ENCODE measurements at regions not wholly inside any gene's neighbourhood (a gene's known extent, or its start where the extent isn't known, plus 50 kb on each side); places are given as distances from the start of the nearest gene placed in this dataset.

DNA sequence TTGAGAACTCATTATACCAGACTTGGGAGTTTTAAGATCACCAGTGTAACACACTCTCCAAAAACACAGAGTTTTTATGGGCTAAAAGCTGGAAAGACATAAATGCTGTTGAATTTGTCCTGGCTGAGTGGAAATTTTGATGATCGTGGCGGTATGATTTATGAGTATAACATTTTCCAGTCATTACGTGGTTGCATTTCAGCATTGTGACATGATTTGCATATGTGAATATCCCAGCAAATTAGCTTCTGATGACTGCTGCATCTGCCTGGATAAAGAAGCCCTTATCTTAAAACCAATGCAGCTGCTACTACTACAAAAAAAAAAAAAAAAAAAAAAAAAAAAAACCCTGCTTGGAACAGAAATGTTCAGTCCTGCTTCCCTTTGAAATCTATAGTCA, 850.9 kb downstream of the TFAP2A start:
- DNase-seq = no peak

DNA sequence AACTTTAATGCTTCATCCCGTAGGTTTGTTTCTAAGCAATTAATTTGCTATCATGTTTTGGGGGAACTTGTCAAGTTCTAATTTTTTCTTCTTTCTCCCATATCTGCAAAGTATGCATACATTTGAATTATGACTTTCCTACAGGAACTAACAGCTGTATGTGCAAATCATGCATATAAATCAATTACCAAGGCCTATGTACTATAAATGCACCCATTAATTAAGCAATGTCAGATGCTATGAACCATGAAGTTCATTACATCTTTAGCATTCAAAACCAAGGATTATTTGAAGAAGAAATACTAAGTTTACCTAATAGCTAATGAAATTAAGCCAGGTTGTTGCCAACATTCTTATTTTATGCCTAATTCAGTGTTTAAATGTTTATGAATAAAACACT, 851.3 kb downstream of the TFAP2A start:
- no peak for DNase-seq

DNA sequence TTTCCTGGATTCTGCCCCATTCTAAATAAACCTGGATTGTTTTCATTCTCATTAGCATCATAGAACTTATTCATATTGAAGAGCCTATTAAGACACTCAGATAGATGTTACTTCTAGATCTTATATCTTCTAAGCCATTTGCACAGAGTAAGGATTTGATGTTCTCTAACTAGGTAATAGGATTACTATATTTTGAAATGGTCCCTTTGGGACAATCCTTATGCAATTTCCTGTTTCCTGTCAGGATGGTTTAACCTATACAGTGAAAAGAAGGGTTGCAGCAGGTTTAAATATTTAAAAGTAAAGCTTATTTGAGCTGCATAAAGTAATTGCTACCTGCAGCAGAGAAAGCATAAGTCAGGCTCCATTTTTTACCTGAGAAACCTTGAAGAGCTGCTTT, 860.1 kb downstream of the TFAP2A start:
- no peak for DNase-seq

DNA sequence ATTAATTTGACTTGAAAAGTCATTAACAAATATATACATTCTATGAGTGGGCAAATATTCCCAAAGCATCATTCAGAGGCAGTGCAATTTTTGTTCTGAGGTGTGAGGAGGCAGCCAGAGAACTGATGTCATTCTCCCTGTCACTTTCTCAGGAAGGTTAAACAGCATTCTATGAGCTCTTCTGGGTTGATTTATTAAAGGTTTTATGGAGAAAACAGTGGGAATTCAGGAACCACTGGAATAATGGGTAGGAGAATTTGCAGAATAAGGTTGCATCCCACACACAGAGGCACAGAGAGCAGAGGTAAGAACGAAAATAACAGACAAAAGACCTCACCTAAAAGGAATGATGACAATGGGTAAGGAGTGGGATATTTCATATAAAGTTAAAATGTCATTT, 860.6 kb downstream of the TFAP2A start:
- no peak for DNase-seq

DNA sequence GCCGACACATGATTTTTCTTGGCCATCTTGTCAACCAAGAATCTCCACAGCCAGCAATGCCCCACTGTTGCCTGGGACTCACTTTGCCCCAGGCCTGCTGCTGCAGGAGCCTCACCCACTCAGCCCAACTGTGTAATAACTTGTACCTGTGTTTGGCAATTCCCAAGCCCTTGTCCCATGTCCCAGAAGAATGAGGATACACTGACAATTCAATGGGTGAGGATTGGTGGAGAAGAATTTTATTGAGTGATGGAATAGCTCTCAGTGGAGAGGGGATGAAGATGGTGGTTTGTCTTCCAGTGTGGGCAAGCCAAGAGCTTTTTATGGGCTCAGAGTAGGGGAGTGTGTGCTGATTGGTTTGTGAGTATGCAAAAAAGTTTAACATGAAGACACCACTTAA, 861.9 kb downstream of the TFAP2A start:
- no peak for DNase-seq

DNA sequence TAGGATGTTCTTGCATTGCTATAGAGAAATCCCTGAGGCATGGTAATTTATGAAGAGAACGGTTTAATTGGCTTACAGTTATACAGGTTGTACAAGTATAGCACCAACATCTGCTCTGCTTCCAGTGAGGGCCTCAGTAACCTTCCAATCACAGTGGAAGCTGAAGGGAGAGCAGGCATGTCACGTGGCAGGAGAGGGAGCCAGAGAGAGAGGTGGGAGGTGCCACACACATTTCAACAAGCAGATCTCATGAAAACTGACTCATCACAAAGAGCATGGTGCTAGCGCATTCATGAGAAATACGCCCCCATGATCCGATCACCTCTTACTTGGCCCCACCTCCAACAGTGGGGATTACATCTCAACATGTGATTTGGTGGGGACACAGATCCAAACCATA, 871.2 kb downstream of the TFAP2A start:
- DNase-seq = no peak

DNA sequence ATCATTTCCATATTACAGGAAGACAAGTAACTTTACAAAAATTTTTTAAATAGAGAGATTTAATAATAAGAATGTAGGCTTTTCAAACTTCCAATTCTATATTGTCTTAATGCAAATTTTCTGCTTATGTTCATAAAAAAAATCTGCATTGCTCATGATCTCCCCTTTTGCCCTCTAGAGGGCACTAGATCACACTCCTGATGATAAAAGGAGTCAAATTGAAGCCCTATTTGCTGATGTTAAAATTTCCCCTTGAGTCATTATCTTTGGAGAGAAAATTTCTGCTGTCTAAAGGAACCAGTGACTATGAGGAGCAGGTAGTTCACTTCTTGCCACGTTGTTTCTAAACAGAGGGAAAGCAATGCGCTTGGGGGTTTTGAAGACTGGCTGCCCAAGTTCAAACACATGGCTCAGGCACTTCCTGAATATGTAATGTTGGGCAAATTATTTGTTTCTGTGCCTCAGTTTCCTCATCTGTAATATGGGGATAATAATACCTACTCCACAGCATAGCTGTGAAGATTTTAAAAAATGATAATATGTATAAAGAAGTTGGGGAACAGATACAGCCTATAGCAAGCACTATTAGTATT, 874.2 kb downstream of the TFAP2A start:
- no peak for DNase-seq

DNA sequence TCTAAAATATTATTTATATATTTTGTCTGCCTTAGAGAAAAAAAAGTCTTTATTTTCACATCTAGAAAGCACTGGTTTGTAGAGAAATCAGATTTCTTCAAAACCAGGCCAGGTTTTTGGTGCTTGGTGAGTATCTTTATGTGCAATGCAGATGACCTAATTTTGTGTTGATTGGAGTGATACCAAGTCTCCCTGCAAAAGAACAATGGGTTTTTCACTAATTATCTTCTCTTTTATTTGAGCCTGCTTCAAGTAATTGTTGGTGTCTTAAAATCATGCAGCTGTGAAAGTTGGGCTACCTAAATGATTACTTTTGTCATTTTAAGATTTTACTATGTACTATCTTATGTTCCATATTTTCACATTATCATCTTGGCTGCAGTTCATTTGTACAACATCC, 874.7 kb downstream of the TFAP2A start:
- no peak for DNase-seq

DNA sequence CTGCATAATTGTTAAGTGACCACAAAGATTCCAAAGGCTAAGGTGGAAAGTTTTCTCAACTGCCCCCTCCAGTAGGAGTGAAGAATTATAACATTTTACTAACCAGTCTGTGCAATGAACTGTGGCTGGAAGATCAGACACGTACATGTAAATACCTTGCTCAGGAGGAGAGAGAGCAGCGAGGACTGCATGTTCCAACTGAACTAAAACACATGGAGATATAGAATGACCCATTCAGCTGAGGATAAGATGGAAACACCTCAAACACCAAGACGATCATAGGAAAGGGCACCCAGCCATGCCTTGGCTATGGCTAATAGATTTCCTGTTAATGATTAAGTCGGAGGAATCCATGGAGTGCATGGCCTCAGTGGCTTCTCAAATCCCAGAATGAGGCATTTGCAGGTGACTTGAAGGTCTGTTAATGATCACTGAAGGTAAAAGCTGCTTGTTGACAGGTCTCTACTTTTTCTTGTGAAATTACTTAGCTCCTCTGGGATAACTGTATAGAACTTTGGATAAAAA, 875.6 kb downstream of the TFAP2A start:
- DNase-seq = no peak

DNA sequence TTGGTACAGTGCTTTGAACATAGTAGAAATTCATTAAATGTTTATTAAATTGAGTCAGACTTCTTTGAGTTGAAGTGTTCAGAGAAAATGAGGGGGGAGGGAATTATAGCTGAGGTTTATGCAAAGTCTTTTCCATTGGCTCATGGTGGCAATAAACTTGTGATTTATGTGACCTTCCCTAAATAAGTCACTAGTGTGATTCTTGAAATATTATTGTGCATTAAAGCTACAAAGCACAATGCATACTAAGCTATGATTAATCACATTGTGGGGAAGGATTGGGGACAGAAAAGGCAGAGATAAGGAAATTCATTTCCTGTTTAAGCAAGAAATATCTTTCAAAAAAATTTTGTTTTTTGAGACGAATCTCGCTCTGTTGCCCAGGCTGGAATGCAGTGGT, 877.5 kb downstream of the TFAP2A start:
- no peak for DNase-seq

DNA sequence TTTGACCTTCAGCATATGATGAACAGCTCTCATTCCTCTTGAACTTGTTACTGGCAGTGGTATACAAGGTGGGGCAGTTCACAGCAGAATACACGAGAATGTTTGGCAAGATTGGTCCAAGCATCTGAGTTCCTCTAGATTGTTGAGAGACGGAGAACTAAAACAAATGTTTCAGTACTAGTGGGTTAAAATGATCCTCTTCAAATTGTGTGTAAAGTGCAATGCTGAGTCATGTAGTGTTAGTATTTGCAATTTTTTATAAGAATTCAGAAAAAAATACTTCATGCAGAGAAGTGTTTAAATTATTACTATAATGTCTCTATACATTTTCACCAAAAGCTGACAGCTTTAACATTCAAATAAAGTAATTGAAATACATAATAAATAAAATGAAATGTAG, 879.8 kb downstream of the TFAP2A start:
- no peak for DNase-seq

DNA sequence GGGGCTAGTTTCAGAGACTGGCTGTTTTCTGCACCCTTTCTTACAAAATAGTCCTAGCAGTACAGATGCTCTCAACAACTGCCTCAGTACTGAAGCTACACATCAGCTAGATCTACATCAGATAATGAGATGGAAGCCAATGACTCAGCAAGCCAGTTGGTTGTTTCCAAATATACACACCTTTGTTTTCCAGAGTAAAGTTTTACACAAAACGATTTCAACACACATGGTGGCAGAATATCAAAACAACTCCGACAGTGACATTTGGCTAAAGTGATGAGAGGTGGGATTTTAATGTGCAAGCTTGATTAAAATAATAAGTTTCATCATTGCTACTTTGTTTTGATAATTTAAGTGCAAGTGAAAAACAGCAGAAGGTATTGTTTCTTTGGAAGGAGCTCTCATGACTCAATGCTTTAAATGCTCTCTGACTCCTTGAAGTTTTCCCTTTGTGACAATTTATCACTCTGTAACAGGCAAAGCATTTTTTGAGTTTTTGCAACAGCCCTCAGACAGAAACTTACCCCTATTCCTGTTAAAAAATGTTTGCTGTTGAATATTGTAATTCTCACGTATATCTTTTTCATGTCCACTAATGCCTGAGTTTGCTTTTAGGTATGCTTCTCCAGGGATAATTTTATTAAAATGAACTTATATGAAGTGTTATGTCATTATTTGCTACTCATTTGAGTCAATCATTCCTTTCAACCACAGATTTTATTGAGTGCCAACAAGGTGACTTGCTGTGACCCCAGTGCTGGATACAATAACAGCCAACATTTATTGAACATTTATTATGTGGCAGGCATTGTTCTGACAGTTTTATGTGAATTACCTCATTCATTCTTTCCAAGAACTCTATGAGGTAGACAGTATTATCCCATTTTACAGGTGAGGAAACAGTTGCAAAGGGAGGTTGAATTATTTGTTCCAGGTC, 882.0 kb downstream of the TFAP2A start:
- DNase-seq = no peak

DNA sequence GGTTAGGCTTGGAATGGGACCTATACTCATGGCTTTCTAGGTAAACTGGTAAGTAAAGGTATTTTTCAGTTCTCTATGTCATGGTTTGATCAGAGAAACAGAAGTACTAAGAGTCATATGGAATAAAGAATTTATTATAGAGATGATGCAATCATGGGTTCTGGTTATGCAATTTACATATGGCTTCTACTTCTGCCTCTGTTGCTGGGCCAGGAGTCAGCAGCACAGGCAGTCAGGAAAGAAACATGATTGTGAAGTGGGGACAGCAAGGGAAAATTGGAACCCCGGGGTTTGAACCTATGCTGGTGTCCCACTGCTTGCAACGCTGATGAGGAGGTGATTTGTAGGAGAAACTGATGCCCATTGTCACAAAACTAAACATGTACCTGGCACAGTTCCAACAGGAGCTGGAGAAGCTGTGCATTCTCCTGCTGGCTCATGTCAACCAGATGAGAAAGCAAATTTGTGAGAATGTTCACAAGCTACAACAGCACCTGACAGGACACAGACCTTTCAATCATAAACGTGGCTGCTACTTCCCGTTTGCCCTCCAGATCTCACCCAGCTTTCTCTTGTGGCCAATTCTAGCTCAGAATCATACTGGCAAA, 887.1 kb downstream of the TFAP2A start:
- no peak for DNase-seq

DNA sequence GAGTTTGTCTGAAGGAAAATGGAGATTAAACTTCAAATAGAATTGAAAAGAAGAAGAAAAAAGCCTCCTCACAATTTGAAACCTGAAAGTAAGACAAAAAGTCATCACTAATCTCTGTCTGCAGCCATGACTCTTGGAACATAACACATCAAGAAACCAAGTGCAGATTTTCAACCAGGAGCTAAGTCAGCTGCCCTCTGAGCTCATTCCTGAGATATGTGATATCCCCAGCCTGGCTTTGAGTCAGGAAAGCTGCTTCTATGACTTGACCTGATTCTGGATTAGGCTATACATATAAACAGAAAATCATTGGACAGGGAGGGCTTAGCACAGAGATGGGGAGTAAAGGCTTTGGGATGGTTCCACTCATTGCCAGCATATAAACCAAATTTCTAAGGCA, 891.4 kb downstream of the TFAP2A start:
- no peak for DNase-seq

DNA sequence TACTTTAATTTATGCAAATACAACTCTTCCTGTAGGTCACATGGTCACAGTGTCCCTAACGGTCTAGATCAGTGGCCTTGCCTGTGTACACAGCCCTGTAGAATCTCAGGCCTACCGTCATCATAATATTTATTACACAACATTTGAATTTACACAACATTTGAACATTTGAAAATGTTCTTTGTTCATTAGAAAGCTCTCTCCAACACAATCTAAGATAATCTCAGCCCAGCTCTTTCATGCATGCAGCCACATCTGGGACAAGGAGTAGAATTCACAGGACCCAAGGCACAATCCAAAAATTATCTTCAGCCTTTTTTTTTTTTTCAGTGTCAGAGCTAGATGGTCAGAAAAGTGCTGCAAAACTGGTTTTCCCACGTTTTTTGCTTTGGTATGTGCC, 892.8 kb downstream of the TFAP2A start:
- no peak for DNase-seq

DNA sequence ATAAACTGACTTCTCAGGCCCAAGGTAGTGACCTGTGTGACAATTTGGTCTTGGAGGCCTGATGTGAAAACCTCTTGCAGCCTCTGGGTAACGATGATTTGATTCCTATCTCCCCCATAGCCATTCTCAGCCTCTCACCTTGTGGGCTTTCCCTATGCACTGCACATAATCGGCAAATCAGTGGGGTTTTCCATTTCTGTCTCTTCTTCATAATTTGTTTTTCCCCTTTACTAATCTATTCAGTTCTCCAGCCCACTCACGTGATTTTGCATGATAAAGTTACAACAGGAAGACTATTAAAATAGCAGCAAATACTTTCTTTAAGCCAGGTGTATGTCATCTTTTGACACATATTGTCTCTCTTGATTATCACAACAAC, 893.7 kb downstream of the TFAP2A start:
- DNase-seq = no peak

DNA sequence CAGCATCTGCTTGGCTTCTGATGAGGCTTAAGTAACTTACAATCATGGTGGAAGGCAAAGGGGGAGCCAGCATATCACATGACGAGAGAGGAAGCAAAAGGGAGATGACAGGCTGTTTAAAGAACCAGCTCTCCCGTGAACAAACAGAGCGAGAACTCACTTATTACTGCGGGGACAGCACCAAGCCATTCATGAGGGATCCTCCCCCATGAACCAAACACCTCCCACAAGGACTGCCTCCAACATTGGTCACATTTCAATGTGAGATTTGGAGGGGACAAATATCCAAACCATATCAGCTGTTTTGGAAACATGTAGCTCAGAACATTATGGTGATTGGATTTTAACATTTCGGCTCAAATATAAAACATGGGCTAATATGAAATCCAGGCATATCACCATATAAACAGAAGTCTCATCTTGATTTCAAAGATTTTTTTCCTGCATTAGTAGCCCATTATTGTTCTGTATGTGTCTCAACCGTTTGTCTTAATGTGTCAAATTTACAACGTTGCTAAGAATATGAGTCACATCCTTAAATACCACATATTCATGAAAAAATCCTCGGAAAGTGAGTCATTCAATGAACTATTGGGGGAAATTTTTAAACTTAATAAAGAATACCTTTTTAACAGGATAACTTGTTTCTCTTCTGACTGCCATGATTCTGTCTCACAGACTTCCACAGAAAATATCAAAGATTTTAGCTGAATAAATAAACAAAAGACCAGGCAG, 894.3 kb downstream of the TFAP2A start:
- no peak for DNase-seq

DNA sequence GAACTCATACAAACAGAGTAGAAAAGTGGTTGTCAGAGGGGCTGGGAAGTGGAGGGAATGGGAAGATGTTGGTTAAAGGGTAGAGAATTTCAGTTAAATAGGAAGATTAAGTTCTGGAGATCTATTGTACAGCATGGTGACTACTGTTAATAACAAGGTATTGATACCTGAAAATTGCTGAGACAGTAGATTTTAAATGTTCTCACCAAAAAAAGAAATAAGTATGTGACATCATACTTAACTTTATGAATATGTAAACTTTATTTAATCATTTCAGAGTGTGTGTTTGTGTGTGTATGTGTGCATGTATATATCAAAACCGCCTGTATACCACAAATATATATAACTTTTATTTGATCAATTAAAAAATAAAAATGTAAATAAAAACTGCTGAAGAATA, 896.4 kb downstream of the TFAP2A start:
- no peak for DNase-seq

DNA sequence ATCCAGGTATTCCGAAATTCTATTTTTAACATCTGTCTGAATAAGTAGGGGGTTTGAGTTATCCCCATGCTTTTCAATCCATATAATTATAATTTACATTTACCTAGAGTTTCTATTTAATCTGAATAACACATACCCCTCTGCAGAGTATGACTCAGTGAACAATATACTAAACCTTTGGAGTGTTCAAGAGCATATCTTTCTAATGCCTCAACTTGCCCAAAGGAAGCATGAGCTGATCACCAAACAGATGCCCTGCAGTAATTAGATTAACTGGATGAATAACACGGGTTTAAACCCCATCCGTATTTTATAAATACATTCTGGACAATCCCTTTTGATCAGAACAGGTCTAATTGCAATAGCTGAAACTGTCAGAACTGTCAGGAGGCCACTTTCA, 897.1 kb downstream of the TFAP2A start:
- no peak for DNase-seq

DNA sequence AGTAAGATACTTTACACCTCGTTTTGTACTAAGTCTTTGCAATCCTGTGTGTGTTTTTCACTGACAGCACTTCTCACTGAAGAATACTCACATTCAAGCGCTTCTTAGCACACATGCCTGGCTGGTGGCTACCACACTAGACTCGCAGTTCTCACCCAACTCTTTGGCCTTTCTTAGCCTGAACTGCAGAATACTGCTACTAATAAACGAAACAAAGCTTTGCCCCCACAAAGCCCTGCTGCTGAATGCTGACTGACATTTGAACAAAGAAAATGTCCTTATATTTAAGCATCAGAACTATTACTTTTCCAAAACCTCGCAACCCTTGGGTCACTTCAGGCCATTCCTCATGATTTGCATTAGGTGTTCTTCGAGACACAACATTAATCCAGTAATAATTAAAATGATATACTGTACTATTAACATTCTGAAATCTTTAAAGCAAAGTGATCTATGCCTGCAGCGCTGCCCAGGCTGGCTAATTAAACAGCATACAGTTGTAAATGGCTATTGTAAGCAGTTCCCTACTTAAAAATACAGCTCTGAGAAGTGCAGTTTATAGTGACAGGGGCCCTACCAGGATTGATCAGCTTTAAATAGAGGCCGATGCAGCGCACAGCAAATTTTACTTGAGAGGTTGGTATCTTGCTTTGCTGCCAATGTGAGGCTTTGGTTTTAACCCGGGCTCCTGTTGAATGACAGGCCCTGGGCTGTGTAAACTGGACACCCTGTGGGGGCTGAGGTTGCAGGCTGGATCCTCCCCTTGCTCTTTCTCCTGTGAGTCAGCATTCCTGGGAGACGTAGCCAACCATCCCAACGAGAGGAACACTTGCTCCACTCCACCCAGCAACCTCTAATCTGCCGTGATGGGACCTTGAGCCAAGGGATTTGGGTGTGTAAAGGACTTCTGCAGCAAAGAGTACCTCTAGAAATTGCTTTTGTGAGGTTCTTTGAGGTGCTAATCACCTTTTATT, 899.0 kb downstream of the TFAP2A start:
- no peak for DNase-seq

DNA sequence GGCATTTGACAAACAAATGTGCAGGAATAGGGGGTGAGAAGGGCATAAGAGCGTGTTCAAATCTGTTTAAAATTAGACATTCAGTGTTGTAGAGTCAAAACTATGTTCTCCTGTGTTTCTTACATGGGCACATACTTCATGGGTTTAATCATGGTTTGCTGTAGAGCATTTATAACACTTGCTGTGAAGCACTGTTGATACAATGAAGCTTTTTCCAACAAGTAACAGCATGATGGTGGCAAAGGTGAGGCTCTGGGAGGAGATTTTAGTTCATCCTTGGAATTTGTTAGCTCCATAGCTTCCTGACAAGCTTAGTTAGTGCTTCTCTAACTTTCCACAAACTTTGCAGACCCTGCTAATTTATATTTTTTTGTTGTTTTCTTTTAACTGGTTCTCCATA, 900.7 kb downstream of the TFAP2A start:
- no peak for DNase-seq

DNA sequence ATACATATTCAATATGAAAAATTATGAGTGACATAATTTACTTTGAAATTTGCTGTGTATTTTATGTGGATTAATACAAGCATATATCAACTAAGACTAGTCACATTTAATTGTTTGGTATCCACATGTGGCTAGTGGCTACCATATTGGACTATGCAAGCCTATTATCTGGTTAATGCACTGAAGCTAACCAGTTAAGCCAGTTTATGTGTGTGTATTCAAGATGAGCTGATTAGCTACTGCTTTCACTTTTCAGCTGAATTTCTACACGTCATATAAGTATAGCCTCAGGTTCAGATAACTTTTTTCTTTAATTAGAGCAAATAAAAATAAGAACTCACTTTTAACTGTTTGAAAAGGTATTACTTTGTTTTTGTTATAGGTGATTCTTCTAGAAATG, 903.7 kb downstream of the TFAP2A start:
- no peak for DNase-seq
